ELF-1 (cell line): ENCODE measurements at regions not wholly inside any gene's neighbourhood (a gene's known extent, or its start where the extent isn't known, plus 50 kb on each side); places are given as distances from the start of the nearest gene placed in this dataset.
A peak's percentile ranks its signal among the peaks of the same experiment; 100 is the strongest.

Experiments used
- DNase-seq: peaks from one replicate; pipeline ENCODE4 v3.0.0-alpha.2; 2016; ENCODE audit warnings: low read depth, low spot score

GRCh38 chr1:38719880-38720279, 139.7 kb downstream of the RRAGC start:
- DNase-seq, result no peak

GRCh38 chr1:38718031-38718430, 141.5 kb downstream of the RRAGC start:
- DNase-seq, result no peak

- no peak for DNase-seq
These were observed 143.3 kb downstream of the RRAGC start for GRCh38 chr1:38716229-38716628.

- DNase-seq, result no peak
These were observed 144.2 kb downstream of the RRAGC start for GRCh38 chr1:38715415-38715814.

- no peak for DNase-seq
These were observed 147.5 kb downstream of the RRAGC start for GRCh38 chr1:38712046-38712445.

GRCh38 chr1:38708701-38709258, 150.8 kb downstream of the RRAGC start:
- no peak for DNase-seq

- no peak for DNase-seq
These were observed 158.5 kb downstream of the RRAGC start for GRCh38 chr1:38701088-38701487.

- DNase-seq, result no peak
These were observed 159.5 kb downstream of the RRAGC start for GRCh38 chr1:38700077-38700470.

GRCh38 chr1:38699330-38700076, 160.1 kb downstream of the RRAGC start:
- DNase-seq, result no peak

- no peak for DNase-seq
These were observed 162.2 kb downstream of the RRAGC start for GRCh38 chr1:38697387-38697786.

- DNase-seq, result no peak
These were observed 163.2 kb downstream of the RRAGC start for GRCh38 chr1:38696371-38696770.

- DNase-seq, result no peak
These were observed 165.8 kb downstream of the RRAGC start for GRCh38 chr1:38693759-38694158.

GRCh38 chr1:38693031-38693430, 166.5 kb downstream of the RRAGC start:
- no peak for DNase-seq

GRCh38 chr1:38690790-38691449, 168.7 kb downstream of the RRAGC start:
- DNase-seq, result no peak

- no peak for DNase-seq
These were observed 172.7 kb downstream of the RRAGC start for GRCh38 chr1:38686927-38687255.

GRCh38 chr1:38686167-38686926, 173.2 kb downstream of the RRAGC start:
- no peak for DNase-seq

GRCh38 chr1:38685388-38685787, 174.2 kb downstream of the RRAGC start:
- DNase-seq, result no peak

GRCh38 chr1:38680801-38681510, 178.6 kb downstream of the RRAGC start:
- peak; percentile 28 for DNase-seq

- DNase-seq, result no peak
These were observed 181.8 kb downstream of the RRAGC start for GRCh38 chr1:38677756-38678155.

GRCh38 chr1:38677311-38677710, 182.3 kb downstream of the RRAGC start:
- no peak for DNase-seq

GRCh38 chr1:38672692-38673091, 186.9 kb downstream of the RRAGC start:
- no peak for DNase-seq

- DNase-seq, result no peak
These were observed 188.4 kb downstream of the RRAGC start for GRCh38 chr1:38671221-38671620.
